H1 (cell line): ENCODE measurements at regions not wholly inside any gene's neighbourhood (a gene's known extent, or its start where the extent isn't known, plus 50 kb on each side); places are given as distances from the start of the nearest gene placed in this dataset.

Source experiments
- CTCF ChIA-PET: fragments of 300-600 bp; sonication (Branson Sonifier 250); formaldehyde crosslinking; loops from one replicate; lab custom pipeline; 2021; ENCODE audit not compliant: partially characterized antibody; lab: Charles Lee
- POLR2A ChIA-PET: fragments of 300-600 bp; sonication (Branson Sonifier 250); formaldehyde crosslinking; loops from one replicate; lab custom pipeline; 2021; ENCODE audit warnings: inconsistent platforms; ENCODE audit not compliant: partially characterized antibody; lab: Charles Lee
- DNase-seq, 2 experiments: peaks; one replicate each; pipeline versions ENCODE4 v3.0.0 to v3.0.0-alpha.2; 2010 to 2022; ENCODE audit warnings: low spot score in 2 of 2, low read depth in 1 of 2, mixed read lengths in 1 of 2
- FAIRE-seq: peaks from 2 replicates; lab custom pipeline; 2011; peaks lifted over from hg19 to GRCh38; lab: Jason Lieb, UNC
- H2AFZ ChIP-seq: 2 replicates; pipeline ENCODE4 v1.8.1; 2012; ENCODE audit warnings: low read length, inconsistent platforms
- H2AK5ac ChIP-seq: 2 replicates; pipeline ENCODE4 v1.6.1; 2013; ENCODE audit warnings: low read depth, low read length
- H2BK120ac ChIP-seq: replicated peaks from 2 replicates; pipeline ENCODE3; 2013; ENCODE audit warnings: low read depth, low read length, inconsistent platforms
- H2BK12ac ChIP-seq: 2 replicates; pipeline ENCODE4 v1.6.1; 2013; ENCODE audit warnings: low read depth, low read length
- H2BK15ac ChIP-seq: 2 replicates; pipeline ENCODE4 v1.6.1; 2013; ENCODE audit warnings: low read length
- H2BK20ac ChIP-seq: 2 replicates; pipeline ENCODE4 v1.6.1; 2013; ENCODE audit warnings: low read length
- H2BK5ac ChIP-seq: 2 replicates; pipeline ENCODE4 v1.6.1; 2013; ENCODE audit warnings: low read depth, low read length
- H3K14ac ChIP-seq: 2 replicates; pipeline ENCODE4 v1.6.1; 2013; ENCODE audit warnings: inconsistent platforms; ENCODE audit not compliant: insufficient read length
- H3K18ac ChIP-seq: 2 replicates; pipeline ENCODE4 v1.6.1; 2013; ENCODE audit warnings: low read length; ENCODE audit errors: extremely low read depth
- H3K23ac ChIP-seq: 2 replicates; pipeline ENCODE4 v1.6.1; 2013; ENCODE audit warnings: inconsistent platforms; ENCODE audit not compliant: insufficient read length
- H3K23me2 ChIP-seq: 2 replicates; pipeline ENCODE4 v1.6.1; 2013; ENCODE audit warnings: low read depth, low read length
- H3K27ac ChIP-seq: 2 replicates; pipeline ENCODE4 v1.6.1; 2011; ENCODE audit warnings: low read depth, low read length, inconsistent platforms
- H3K27me3 ChIP-seq, 4 experiments: replicated peaks in 1 of 4; 1 replicate in 1 of 4; 2 replicates in 3 of 4; pipeline versions ENCODE4 v1.6.1 to v1.8.1; 2011 to 2013; ENCODE audit warnings: low read length in 3 of 4, mild to moderate bottlenecking in 3 of 4, inconsistent platforms in 2 of 4, mixed read lengths in 2 of 4, moderate library complexity in 1 of 4; ENCODE audit not compliant: control insufficient read depth in 3 of 4, insufficient read depth in 3 of 4; ENCODE audit errors: extremely low read depth in 1 of 4
- H3K36me3 ChIP-seq, 4 experiments: 2 replicates each; pipeline versions ENCODE4 v1.6.1 to v1.8.1; 2011 to 2013; ENCODE audit warnings: mild to moderate bottlenecking in 4 of 4, low read length in 3 of 4, moderate library complexity in 2 of 4, control low read depth in 1 of 4, inconsistent platforms in 1 of 4; ENCODE audit not compliant: insufficient read depth in 4 of 4, control insufficient read depth in 2 of 4
- H3K4ac ChIP-seq: replicated peaks from 2 replicates; pipeline ENCODE3; 2013; ENCODE audit warnings: low read length, low read depth, mixed read lengths, inconsistent platforms; ENCODE audit not compliant: insufficient read length
- H3K4me1 ChIP-seq, 4 experiments: replicated peaks in 1 of 4; 1 replicate in 1 of 4; 2 replicates in 3 of 4; pipeline versions ENCODE4 v1.6.1 to v1.8.1; 2011 to 2013; ENCODE audit warnings: low read length in 3 of 4, inconsistent platforms in 2 of 4, mixed read lengths in 1 of 4; ENCODE audit not compliant: insufficient read depth in 4 of 4, control insufficient read depth in 3 of 4
- H3K4me2 ChIP-seq, 2 experiments: 2 replicates each; pipeline versions ENCODE4 v1.6.1 to v1.8.1; 2011 to 2013; ENCODE audit warnings: low read depth in 2 of 2, low read length in 2 of 2, control low read depth in 1 of 2, inconsistent platforms in 1 of 2, mild to moderate bottlenecking in 1 of 2; ENCODE audit not compliant: insufficient read depth in 1 of 2
- H3K4me3 ChIP-seq, 4 experiments: fragments of 200-600, 300-600 bp in 1 of 4; sonication (generic), shearing (Covaris generic), sonication (Bioruptor Twin) in 1 of 4; 2 replicates each; pipeline versions ENCODE4 v1.5.1 to v1.8.1; 2011 to 2016; ENCODE audit warnings: low read length in 4 of 4, low read depth in 3 of 4, control low read depth in 2 of 4, inconsistent platforms in 2 of 4, mild to moderate bottlenecking in 2 of 4, mixed read lengths in 1 of 4, moderate library complexity in 1 of 4; ENCODE audit not compliant: insufficient read depth in 2 of 4; ENCODE audit errors: extremely low read depth in 1 of 4
- H3K56ac ChIP-seq: replicated peaks from 2 replicates; pipeline ENCODE3; 2013; ENCODE audit warnings: low read depth, mild to moderate bottlenecking, mixed read lengths, low read length, inconsistent platforms; ENCODE audit not compliant: insufficient read length
- H3K79me1 ChIP-seq: 2 replicates; pipeline ENCODE4 v1.6.1; 2013; ENCODE audit warnings: low read depth, low read length, control low read depth
- H3K79me2 ChIP-seq, 2 experiments: 2 replicates each; pipeline versions ENCODE4 v1.6.1 to v1.8.1; 2012 to 2013; ENCODE audit warnings: low read length in 2 of 2, mild to moderate bottlenecking in 2 of 2, inconsistent platforms in 1 of 2; ENCODE audit not compliant: insufficient read depth in 2 of 2, control insufficient read depth in 1 of 2
- H3K9ac ChIP-seq, 4 experiments: replicated peaks in 1 of 4; 1 replicate in 1 of 4; 2 replicates in 3 of 4; pipeline versions ENCODE4 v1.6.1 to v1.8.1; 2011 to 2013; ENCODE audit warnings: low read depth in 3 of 4, low read length in 3 of 4, control low read depth in 2 of 4, mild to moderate bottlenecking in 2 of 4, moderate library complexity in 2 of 4, inconsistent platforms in 1 of 4; ENCODE audit errors: extremely low read depth in 1 of 4
- H3K9me3 ChIP-seq, 2 experiments: 2 replicates each; pipeline versions ENCODE4 v1.6.1 to v1.8.1; 2012 to 2013; ENCODE audit warnings: mild to moderate bottlenecking in 2 of 2, moderate library complexity in 2 of 2, control low read depth in 1 of 2, inconsistent platforms in 1 of 2, low read depth in 1 of 2, low read length in 1 of 2, mixed read lengths in 1 of 2; ENCODE audit not compliant: insufficient read depth in 2 of 2
- H4K20me1 ChIP-seq, 2 experiments: replicated peaks in 1 of 2; 2 replicates each; pipeline versions ENCODE3 to v1.8.1; 2011 to 2013; ENCODE audit warnings: inconsistent platforms in 2 of 2, low read length in 2 of 2, mild to moderate bottlenecking in 1 of 2; ENCODE audit not compliant: insufficient read depth in 2 of 2, control insufficient read depth in 1 of 2
- H4K5ac ChIP-seq: 2 replicates; pipeline ENCODE4 v1.6.1; 2013; ENCODE audit warnings: low read length, low read depth, mixed read lengths, inconsistent platforms; ENCODE audit not compliant: insufficient read length
- H4K8ac ChIP-seq: 2 replicates; pipeline ENCODE4 v1.8.0; 2013; ENCODE audit warnings: mild to moderate bottlenecking, moderate library complexity, low read length, inconsistent platforms; ENCODE audit not compliant: insufficient read depth; ENCODE audit errors: extremely low read depth
- H4K91ac ChIP-seq: replicated peaks from 2 replicates; pipeline ENCODE3; 2013; ENCODE audit warnings: low read length, mixed read lengths, inconsistent platforms; ENCODE audit not compliant: insufficient read length
- ATF3 ChIP-seq: IDR thresholded peaks from 2 replicates; pipeline ENCODE4 v1.6.1; 2011; ENCODE audit warnings: low read depth, mild to moderate bottlenecking, low read length; ENCODE audit not compliant: insufficient read depth
- BRCA1 ChIP-seq: IDR thresholded peaks from 2 replicates; pipeline ENCODE4 v1.6.1; 2012; ENCODE audit warnings: low read depth, low read length, improper control_type of control experiment
- CHD1 ChIP-seq: IDR thresholded peaks from 2 replicates; pipeline ENCODE4 v1.6.1; 2012; ENCODE audit warnings: low read depth, low read length, improper control_type of control experiment
- CHD2 ChIP-seq: IDR thresholded peaks from 2 replicates; pipeline ENCODE4 v1.6.1; 2012; ENCODE audit warnings: low read length, improper control_type of control experiment
- CREB1 ChIP-seq: IDR thresholded peaks from 2 replicates; pipeline ENCODE4 v1.6.1; 2012; ENCODE audit warnings: inconsistent platforms
- EZH2 ChIP-seq: fragments of 200-600 bp; sonication (generic); IDR thresholded peaks from 2 replicates; pipeline ENCODE4 v1.7.1; 2012; ENCODE audit warnings: low read depth, mild to moderate bottlenecking, moderate library complexity, low read length, inconsistent platforms; ENCODE audit not compliant: severe bottlenecking
- FOSL1 ChIP-seq: IDR thresholded peaks from 2 replicates; pipeline ENCODE4 v1.6.1; 2011; ENCODE audit warnings: mild to moderate bottlenecking, low read depth, low read length, moderate library complexity; ENCODE audit not compliant: insufficient read depth
- GTF2F1 ChIP-seq: IDR thresholded peaks from 2 replicates; pipeline ENCODE4 v1.6.1; 2012; ENCODE audit warnings: low read depth, low read length, improper control_type of control experiment, borderline replicate concordance
- HDAC6 ChIP-seq: IDR thresholded peaks from one replicate; pipeline ENCODE4 v1.7.1; 2012; ENCODE audit warnings: low read depth, mild to moderate bottlenecking, inconsistent platforms, low read length, moderate library complexity
- JUND ChIP-seq: IDR thresholded peaks from 2 replicates; pipeline ENCODE4 v1.6.1; 2011; ENCODE audit warnings: mild to moderate bottlenecking, improper control_type of control experiment, low read length
- POU5F1 ChIP-seq: IDR thresholded peaks from 2 replicates; pipeline ENCODE4 v1.6.1; 2011; ENCODE audit warnings: low read depth, mild to moderate bottlenecking, low read length, moderate library complexity
- RNF2 ChIP-seq: fragments of 200-900, 300-1000 bp; sonication (generic); IDR thresholded peaks from 2 replicates; pipeline ENCODE4 v1.7.1; 2016; ENCODE audit warnings: borderline replicate concordance, low read depth, mild to moderate bottlenecking, antibody characterized with exemption, low read length; ENCODE audit not compliant: poor library complexity, severe bottlenecking; ENCODE audit errors: missing control alignments
- SRF ChIP-seq: IDR thresholded peaks from 2 replicates; pipeline ENCODE4 v1.6.1; 2011; ENCODE audit warnings: mild to moderate bottlenecking, low read depth, low read length, moderate library complexity
- WGBS, 2 experiments: shearing (Covaris generic) in 1 of 2; methylation state at CpG; one replicate each; pipeline versions ENCODE4 v1.1.6 to v1.1.7; 2013 to 2015; ENCODE audit warnings: low lambda C conversion rate in 2 of 2, mixed read lengths in 2 of 2, inconsistent platforms in 1 of 2, low coverage in 1 of 2, missing lambda C conversion rate in 1 of 2; ENCODE audit not compliant: insufficient replicate concordance in 2 of 2, insufficient coverage in 1 of 2, insufficient read length in 1 of 2; ENCODE audit errors: extremely low coverage in 1 of 2, missing lambda C conversion rate in 1 of 2; 5-methylcytosine and 5-hydroxymethylcytosine counted together

GRCh38 chr13:34587576-34587975, 354.5 kb upstream of the NBEA start (continued):
- TF ChIP-seq CHD2, result no peak

GRCh38 chr13:34588362-34588761, 353.7 kb upstream of the NBEA start:
- no peak overlapping the region for H2AFZ ChIP-seq
- H3K9me3 ChIP-seq, result no peaks in the 10 kb centered on the region
- H2BK20ac ChIP-seq, result no peak overlapping the region
- no peak for DNase-seq
- no peak overlapping the region for H2BK12ac ChIP-seq
- H2BK120ac ChIP-seq, result no peak overlapping the region
- H3K79me2 ChIP-seq, result no peaks in the 10 kb centered on the region
- FAIRE-seq, result no peak
- POLR2A ChIA-PET, result no interaction called here
- no peak overlapping the region for H3K9ac ChIP-seq
- no peaks in the 10 kb centered on the region for H3K36me3 ChIP-seq
- no peak overlapping the region for H3K4me2 ChIP-seq
- no peak overlapping the region for H3K4ac ChIP-seq
- H4K5ac ChIP-seq, result no peak overlapping the region
- no peak overlapping the region for H2BK15ac ChIP-seq
- H3K23me2 ChIP-seq, result no peaks in the 10 kb centered on the region
- H3K23ac ChIP-seq, result no peak overlapping the region
- H2AK5ac ChIP-seq, result no peak overlapping the region
- no peak overlapping the region for H2BK5ac ChIP-seq
- H3K27ac ChIP-seq, result no peak overlapping the region
- 98% methylated on average over 7 of the region's 7 CpGs; no CpG with 5 or more reads in 1 of the 2 experiments for WGBS, 2 experiments
- H3K18ac ChIP-seq, result no peak overlapping the region
- H4K20me1 ChIP-seq, result no peaks in the 10 kb centered on the region
- no peak overlapping the region for H3K4me3 ChIP-seq
- peaks cover 0 to 9% (median 1%) of the 10 kb centered on the region in 4 experiments; a peak in 1 of 7 replicates for H3K4me1 ChIP-seq
- no peaks in the 10 kb centered on the region for H3K79me1 ChIP-seq
- CTCF ChIA-PET, result interaction anchor here (1.3 to 1.6 kb wide), 2 partner anchors 15 to 30 kb away, joined by 3 to 4 read pairs; no protein-coding TSS in a partner anchor
- no peak overlapping the region for H4K8ac ChIP-seq
- no peaks in the 10 kb centered on the region for H3K27me3 ChIP-seq
- H4K91ac ChIP-seq, result no peak overlapping the region
- no peak overlapping the region for H3K14ac ChIP-seq
- H3K56ac ChIP-seq, result no peak overlapping the region
- no peak for TF ChIP-seq HDAC6
- TF ChIP-seq ATF3, result no peak
- TF ChIP-seq JUND, result no peak
- no peak for TF ChIP-seq POU5F1
- no peak for TF ChIP-seq CREB1
- TF ChIP-seq GTF2F1, result no peak
- no peak for TF ChIP-seq FOSL1
- TF ChIP-seq CHD1, result no peak
- TF ChIP-seq RNF2, result no peak
- TF ChIP-seq SRF, result no peak
- TF ChIP-seq BRCA1, result no peak
- TF ChIP-seq EZH2, result no peak
